NB4 (cell line): ENCODE measurements at regions not wholly inside any gene's neighbourhood (a gene's known extent, or its start where the extent isn't known, plus 50 kb on each side); places are given as distances from the start of the nearest gene placed in this dataset.

Source experiments
- DNase-seq: peaks from one replicate; pipeline ENCODE4 v3.0.0; 2010; ENCODE audit warnings: low read depth
- H3K4me3 ChIP-seq: one replicate; pipeline ENCODE4 v1.5.1; 2011; ENCODE audit warnings: mild to moderate bottlenecking, low read depth, low read length, moderate library complexity
- CTCF ChIP-seq: IDR thresholded peaks from one replicate; pipeline ENCODE4 v1.5.1; 2012; ENCODE audit warnings: low read depth, low read length
- MAX ChIP-seq: IDR thresholded peaks from 2 replicates; pipeline ENCODE4 v1.6.1; 2011; ENCODE audit warnings: low read depth, low read length
- MYC ChIP-seq: IDR thresholded peaks from 2 replicates; pipeline ENCODE4 v1.6.1; 2011; ENCODE audit warnings: low read depth, low read length
- POLR2A ChIP-seq: IDR thresholded peaks from 2 replicates; pipeline ENCODE4 v1.6.1; 2011; ENCODE audit warnings: mild to moderate bottlenecking; ENCODE audit not compliant: insufficient read length; ENCODE audit errors: extremely low read depth

GRCh38 chr1:37308031-37308960 lies 166.1 kb upstream of the ZC3H12A start:
- no peak for TF ChIP-seq MYC
- TF ChIP-seq POLR2A: no peak
- TF ChIP-seq MAX: no peak
- no peak for TF ChIP-seq CTCF
- no peak for DNase-seq
- H3K4me3 ChIP-seq: no peak overlapping the region

GRCh38 chr1:37309574-37309973 lies 164.8 kb upstream of the ZC3H12A start:
- DNase-seq: peak; percentile 21
- H3K4me3 ChIP-seq: no peak overlapping the region
- TF ChIP-seq MAX (no peak), POLR2A (no peak), MYC (no peak), CTCF (no peak)

- TF ChIP-seq MYC (no peak), POLR2A (no peak), MAX (no peak), CTCF (no peak)
- H3K4me3 ChIP-seq: no peak overlapping the region
- no peak for DNase-seq
Observed at GRCh38 chr1:37310064-37310463, 164.3 kb upstream of the ZC3H12A start.

GRCh38 chr1:37315371-37315846 lies 159.0 kb upstream of the ZC3H12A start:
- DNase-seq: no peak
- no peak for TF ChIP-seq MYC
- no peak for TF ChIP-seq POLR2A
- TF ChIP-seq CTCF: no peak
- no peak for TF ChIP-seq MAX
- no peak overlapping the region for H3K4me3 ChIP-seq

GRCh38 chr1:37317870-37318467 lies 156.4 kb upstream of the ZC3H12A start:
- DNase-seq: no peak

GRCh38 chr1:37318490-37318889 lies 155.9 kb upstream of the ZC3H12A start:
- TF ChIP-seq POLR2A (no peak), MYC (no peak), MAX (no peak), CTCF (no peak)
- DNase-seq: no peak
- no peak overlapping the region for H3K4me3 ChIP-seq

More at GRCh38 chr1:37317870-37318467, 156.4 kb upstream of the ZC3H12A start:
- TF ChIP-seq MYC: no peak
- no peak for TF ChIP-seq POLR2A
- no peak for TF ChIP-seq MAX
- no peak overlapping the region for H3K4me3 ChIP-seq
